OCI-LY3 (cell line): ENCODE measurements at regions not wholly inside any gene's neighbourhood (a gene's known extent, or its start where the extent isn't known, plus 50 kb on each side); places are given as distances from the start of the nearest gene placed in this dataset.
A peak's percentile ranks its signal among the peaks of the same experiment; 100 is the strongest.

Experiments
- H2AFZ ChIP-seq: fragments of 200-600, 300-600 bp; shearing (Covaris generic); 2 replicates; pipeline ENCODE4 v1.6.0; 2014; ENCODE audit warnings: antibody characterized with exemption, low read depth, low read length
- H3K27ac ChIP-seq: fragments of 200-600, 300-600 bp; sonication (generic); 2 replicates; pipeline ENCODE4 v1.5.1; 2014; ENCODE audit warnings: mild to moderate bottlenecking, low read length, moderate library complexity, mixed read lengths
- H3K27me3 ChIP-seq: fragments of 200-600, 300-600 bp; sonication (generic); 2 replicates; pipeline ENCODE4 v1.6.1; 2014; ENCODE audit warnings: low read depth, low read length, mixed read lengths
- H3K36me3 ChIP-seq: fragments of 200-600, 300-600 bp; sonication (generic); replicated peaks from 2 replicates; pipeline ENCODE3; 2014; ENCODE audit warnings: low read depth, low read length, mixed read lengths
- H3K4me1 ChIP-seq: fragments of 300-600, 200-600 bp; sonication (generic); 2 replicates; pipeline ENCODE4 v1.6.1; 2014; ENCODE audit warnings: low read length, mixed read lengths
- H3K4me2 ChIP-seq: fragments of 200-600, 300-600 bp; sonication (generic); 2 replicates; pipeline ENCODE4 v1.6.1; 2014; ENCODE audit warnings: low read length, mixed read lengths
- H3K4me3 ChIP-seq: fragments of 300-600, 200-600 bp; sonication (generic); 2 replicates; pipeline ENCODE4 v1.5.1; 2014; ENCODE audit warnings: antibody characterized with exemption, mild to moderate bottlenecking, low read length, moderate library complexity
- H3K79me2 ChIP-seq: fragments of 300-600, 200-600 bp; shearing (Covaris generic); 2 replicates; pipeline ENCODE4 v1.6.1; 2014; ENCODE audit warnings: mild to moderate bottlenecking, low read length, mixed read lengths
- H3K9ac ChIP-seq: fragments of 300-600, 200-600 bp; shearing (Covaris generic); 2 replicates; pipeline ENCODE4 v1.6.0; 2014; ENCODE audit warnings: mild to moderate bottlenecking, low read length, moderate library complexity
- H3K9me3 ChIP-seq: fragments of 200-600, 300-600 bp; shearing (Covaris generic); 2 replicates; pipeline ENCODE4 v1.6.1; 2014; ENCODE audit warnings: low read length, mixed read lengths; ENCODE audit not compliant: insufficient read depth
- H4K20me1 ChIP-seq: fragments of 200-600, 300-600 bp; sonication (generic); 2 replicates; pipeline ENCODE4 v1.6.1; 2016; ENCODE audit warnings: low read length, mixed read lengths; ENCODE audit not compliant: insufficient read depth
- CTCF ChIP-seq: fragments of 200-600, 300-600 bp; sonication (generic); IDR thresholded peaks from 2 replicates; pipeline ENCODE4 v1.5.1; 2014; ENCODE audit warnings: antibody characterized with exemption, low read length, low read depth
- EZH2phosphoT487 ChIP-seq: fragments of 200-600 bp; shearing (Covaris generic); IDR thresholded peaks from 2 replicates; pipeline ENCODE4 v1.6.1; 2018; ENCODE audit warnings: antibody characterized with exemption, mixed run types, low read depth

DNA sequence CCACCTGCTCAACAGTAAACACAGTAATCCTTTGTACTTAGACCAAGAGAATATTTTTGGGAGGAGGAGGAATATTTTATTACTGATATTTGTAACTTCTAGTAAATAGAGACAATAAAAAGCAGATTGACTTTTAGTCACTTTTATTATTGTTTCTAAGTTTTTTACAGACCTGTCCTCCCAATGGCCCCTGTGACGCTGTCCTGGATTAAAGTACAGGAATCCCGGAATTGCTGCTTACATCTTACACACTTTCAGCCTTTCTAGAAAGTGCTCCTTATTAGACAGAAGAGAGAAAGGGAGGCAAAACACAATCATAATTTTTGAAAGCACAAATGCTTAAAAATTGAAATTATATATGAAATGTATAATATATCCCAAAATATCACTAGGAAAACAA lies 86.4 kb upstream of the PRKG1 start:
- H3K27ac ChIP-seq = no peak overlapping the region
- H3K4me3 ChIP-seq = no peak overlapping the region
- no peaks in the 10 kb centered on the region for H3K9me3 ChIP-seq
- H3K9ac ChIP-seq = no peak overlapping the region
- TF ChIP-seq EZH2phosphoT487 (no peak), CTCF (no peak)
- no peak overlapping the region for H2AFZ ChIP-seq
- no peaks in the 10 kb centered on the region for H3K27me3 ChIP-seq
- no peaks in the 10 kb centered on the region for H3K36me3 ChIP-seq
- no peaks in the 10 kb centered on the region for H3K79me2 ChIP-seq
- H4K20me1 ChIP-seq = no peaks in the 10 kb centered on the region
- no peaks in the 10 kb centered on the region for H3K4me1 ChIP-seq
- H3K4me2 ChIP-seq = no peak overlapping the region

DNA sequence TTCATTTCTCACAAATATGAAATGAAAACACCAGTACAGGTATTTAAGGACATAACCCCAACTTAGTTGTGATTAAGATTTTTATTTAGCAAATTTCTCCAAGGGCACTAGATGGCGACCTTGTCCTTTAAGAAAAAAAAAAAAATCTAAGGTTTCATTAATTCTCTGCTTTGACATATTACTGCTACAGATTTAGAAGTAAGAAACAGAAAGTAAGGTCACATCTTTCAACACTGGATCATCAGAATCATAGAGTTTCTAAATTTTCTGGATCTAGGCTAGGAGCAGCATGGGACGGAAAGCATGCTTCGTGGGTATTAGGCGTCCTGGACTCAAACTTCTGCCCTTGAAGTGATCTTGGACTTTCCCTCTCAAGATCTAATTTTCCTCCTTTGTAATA lies 85.5 kb upstream of the PRKG1 start:
- H3K9me3 ChIP-seq = no peaks in the 10 kb centered on the region
- H3K27me3 ChIP-seq = no peaks in the 10 kb centered on the region; the same call in 1 of the 2 replicates
- H3K4me1 ChIP-seq = no peaks in the 10 kb centered on the region
- no peak overlapping the region for H2AFZ ChIP-seq
- no peak overlapping the region for H3K4me3 ChIP-seq
- TF ChIP-seq EZH2phosphoT487 (no peak), CTCF (peak; percentile 50)
- H4K20me1 ChIP-seq = no peaks in the 10 kb centered on the region
- no peaks in the 10 kb centered on the region for H3K79me2 ChIP-seq
- H3K27ac ChIP-seq = no peak overlapping the region
- H3K36me3 ChIP-seq = no peaks in the 10 kb centered on the region
- H3K4me2 ChIP-seq = no peak overlapping the region
- no peak overlapping the region for H3K9ac ChIP-seq

DNA sequence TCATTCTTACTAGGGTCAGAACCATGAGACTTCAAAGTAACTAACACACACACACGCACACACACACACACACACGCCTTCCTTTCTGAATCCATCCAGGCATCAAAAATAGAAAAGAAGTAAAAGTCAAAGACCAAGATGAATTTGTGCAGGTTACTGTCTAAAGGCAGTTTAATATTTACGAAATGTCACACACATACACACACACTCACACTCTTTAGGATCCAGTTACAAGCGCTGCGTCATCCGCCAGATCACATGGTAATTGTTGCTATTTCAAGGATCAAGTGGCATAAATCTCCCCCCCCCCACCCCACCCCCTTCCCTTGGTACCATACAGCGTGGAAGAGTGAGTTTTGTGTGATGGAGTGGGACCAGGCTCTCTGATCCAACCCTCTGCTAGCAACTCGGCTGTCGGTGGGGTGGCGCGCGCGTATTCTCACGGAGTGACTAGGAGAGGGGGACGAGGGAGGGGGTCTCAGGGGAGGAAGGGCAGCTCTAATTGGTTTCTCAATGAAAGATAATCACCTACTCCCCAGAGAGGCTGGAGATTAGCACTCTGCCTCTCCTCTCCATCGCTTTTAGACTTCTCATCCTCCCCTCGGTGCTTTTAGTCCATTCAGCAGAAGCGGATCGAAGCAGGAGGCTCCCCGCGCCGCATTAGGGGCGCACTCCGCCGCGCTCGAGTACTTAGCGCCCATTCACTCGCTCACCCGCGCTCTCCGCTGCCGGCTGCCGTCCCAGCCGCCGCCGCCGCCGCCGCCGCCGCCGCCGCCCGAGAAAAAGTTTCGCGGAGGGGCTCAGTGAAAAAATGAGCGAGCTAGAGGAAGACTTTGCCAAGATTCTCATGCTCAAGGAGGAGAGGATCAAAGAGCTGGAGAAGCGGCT lies 83.5 kb upstream of the PRKG1 start:
- Histone ChIP-seq H3K4me1 (no peaks in the 10 kb centered on the region), H3K4me3 (no peak overlapping the region), H4K20me1 (no peaks in the 10 kb centered on the region), H3K4me2 (no peak overlapping the region), H3K79me2 (no peaks in the 10 kb centered on the region), H3K36me3 (no peaks in the 10 kb centered on the region), H3K9me3 (no peaks in the 10 kb centered on the region), H3K9ac (no peak overlapping the region), H3K27me3 (no peaks in the 10 kb centered on the region; the same call in 1 of the 2 replicates), H2AFZ (no peak overlapping the region), H3K27ac (no peak overlapping the region)
- no peak for TF ChIP-seq CTCF
- no peak for TF ChIP-seq EZH2phosphoT487

DNA sequence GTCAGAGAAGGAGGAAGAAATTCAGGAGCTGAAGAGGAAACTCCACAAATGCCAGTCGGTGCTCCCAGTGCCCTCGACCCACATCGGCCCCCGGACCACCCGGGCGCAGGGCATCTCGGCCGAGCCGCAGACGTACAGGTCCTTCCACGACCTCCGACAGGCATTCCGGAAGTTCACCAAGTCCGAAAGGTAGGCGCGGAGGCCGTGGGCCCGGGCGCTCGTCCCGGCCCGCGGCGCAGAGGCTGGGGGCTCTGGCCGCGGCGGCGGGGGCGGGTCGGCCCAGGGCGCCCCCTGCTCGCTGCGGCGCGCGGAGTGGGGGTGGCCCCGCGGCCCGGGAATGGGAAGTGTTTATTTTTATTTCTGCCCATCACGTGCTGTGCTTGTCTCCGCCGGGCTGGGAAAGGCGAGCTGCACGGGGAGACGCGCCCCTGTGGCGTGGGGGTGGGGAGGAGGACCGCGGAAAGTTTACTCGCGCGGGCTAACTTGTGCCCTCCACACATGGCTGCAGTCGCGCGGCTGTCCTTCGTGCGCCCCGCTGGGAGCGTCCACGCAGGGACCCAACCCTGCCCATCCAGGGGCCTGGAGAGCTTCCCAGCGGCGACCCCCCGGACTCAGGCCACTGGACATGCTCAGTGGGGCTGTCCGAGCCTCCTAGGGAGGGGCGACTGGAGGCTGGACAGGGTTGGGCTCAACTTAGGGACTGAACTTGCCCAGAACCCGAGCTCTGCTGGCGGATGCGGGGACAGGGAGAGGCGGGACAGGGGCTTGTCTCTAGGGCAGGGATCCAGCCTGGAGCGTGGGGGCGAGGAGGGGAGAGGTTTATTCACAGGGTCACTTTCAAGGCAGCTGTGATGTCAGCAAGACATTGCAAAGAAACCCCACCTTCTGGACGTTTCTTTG lies 82.6 kb upstream of the PRKG1 start:
- Histone ChIP-seq H3K4me3 (no peak overlapping the region), H3K4me1 (no peaks in the 10 kb centered on the region), H3K9me3 (no peaks in the 10 kb centered on the region), H4K20me1 (no peaks in the 10 kb centered on the region), H3K27me3 (no peaks in the 10 kb centered on the region; the same call in 1 of the 2 replicates), H3K79me2 (no peaks in the 10 kb centered on the region), H3K36me3 (no peaks in the 10 kb centered on the region), H2AFZ (no peak overlapping the region), H3K27ac (no peak overlapping the region), H3K4me2 (no peak overlapping the region), H3K9ac (no peak overlapping the region)
- TF ChIP-seq EZH2phosphoT487 = no peak
- no peak for TF ChIP-seq CTCF
